Upper lobe of right lung (tissue), 1 donor: ENCODE measurements at regions not wholly inside any gene's neighbourhood (a gene's known extent, or its start where the extent isn't known, plus 50 kb on each side); places are given as distances from the start of the nearest gene placed in this dataset.

Source experiments
- ATAC-seq: fragments of 200-7000 bp; cut with Tn5 transposase; one replicate; pipeline ENCODE4 v1.9.1; 2020; ENCODE audit warnings: mild to moderate bottlenecking, moderate library complexity
- DNase-seq: peaks from one replicate; pipeline ENCODE4 v3.0.0-alpha.2; 2020
- H3K27ac ChIP-seq: fragments of 200-600 bp; one replicate; pipeline ENCODE4 v1.8.0; 2022
- H3K27me3 ChIP-seq: fragments of 200-600 bp; one replicate; pipeline ENCODE4 v1.8.0; 2022; ENCODE audit warnings: mild to moderate bottlenecking
- H3K36me3 ChIP-seq: fragments of 200-600 bp; one replicate; pipeline ENCODE4 v1.8.0; 2022
- H3K4me1 ChIP-seq: fragments of 200-600 bp; one replicate; pipeline ENCODE4 v1.8.0; 2022
- H3K4me3 ChIP-seq: fragments of 200-600 bp; one replicate; pipeline ENCODE4 v1.8.0; 2022; ENCODE audit warnings: mild to moderate bottlenecking
- H3K9me3 ChIP-seq: fragments of 200-600 bp; one replicate; pipeline ENCODE4 v1.8.0; 2022
- CTCF ChIP-seq: fragments of 200-600 bp; IDR thresholded peaks from one replicate; pipeline ENCODE4 v1.8.0; 2022; ENCODE audit warnings: antibody characterized with exemption
- intact Hi-C: fragments of 100-400 bp; cut with DNase I; formaldehyde crosslinking; loops from one replicate; pipeline ENCODE4 v1.11.0; 2022
- donor health status: DM: no; HTN: yes; CAD: no; lungs with severe emphysema.

- no peaks in the 10 kb centered on the region for H3K9me3 ChIP-seq
- no peak overlapping the region for H3K4me3 ChIP-seq
- no peak for ATAC-seq
- no peak for DNase-seq
- no peaks in the 10 kb centered on the region for H3K4me1 ChIP-seq
- H3K27me3 ChIP-seq: no peaks in the 10 kb centered on the region
- no peaks in the 10 kb centered on the region for H3K36me3 ChIP-seq
- intact Hi-C loops: no loop called here
- TF ChIP-seq CTCF: no peak
- no peak overlapping the region for H3K27ac ChIP-seq
These were observed 97.9 kb upstream of the ATP8B1 start for GRCh38 chr18:57900906-57901435.

GRCh38 chr18:57898506-57899124, 95.5 kb upstream of the ATP8B1 start:
- no peak for ATAC-seq

GRCh38 chr18:57895182-57895581, 92.1 kb upstream of the ATP8B1 start:
- Histone ChIP-seq H3K27me3 (no peaks in the 10 kb centered on the region), H3K36me3 (no peaks in the 10 kb centered on the region), H3K4me1 (no peaks in the 10 kb centered on the region), H3K4me3 (no peak overlapping the region), H3K27ac (no peak overlapping the region), H3K9me3 (no peaks in the 10 kb centered on the region)
- TF ChIP-seq CTCF: no peak
- intact Hi-C loops: no loop called here
- ATAC-seq (no peak), DNase-seq (no peak)

More at GRCh38 chr18:57898506-57899124, 95.5 kb upstream of the ATP8B1 start:
- intact Hi-C loops: no loop called here
- DNase-seq: no peak
- Histone ChIP-seq H3K36me3 (no peaks in the 10 kb centered on the region), H3K27ac (no peak overlapping the region), H3K27me3 (no peaks in the 10 kb centered on the region), H3K9me3 (no peaks in the 10 kb centered on the region), H3K4me1 (no peaks in the 10 kb centered on the region), H3K4me3 (no peak overlapping the region)
- no peak for TF ChIP-seq CTCF

- Histone ChIP-seq H3K27ac (no peak overlapping the region), H3K9me3 (no peaks in the 10 kb centered on the region), H3K4me1 (no peaks in the 10 kb centered on the region), H3K36me3 (no peaks in the 10 kb centered on the region), H3K4me3 (no peak overlapping the region), H3K27me3 (no peaks in the 10 kb centered on the region)
- intact Hi-C loops: no loop called here
- no peak for ATAC-seq
- TF ChIP-seq CTCF: no peak
- no peak for DNase-seq
These were observed 88.7 kb upstream of the ATP8B1 start for GRCh38 chr18:57891707-57892391.

GRCh38 chr18:57890266-57890665, 87.2 kb upstream of the ATP8B1 start:
- no peaks in the 10 kb centered on the region for H3K27me3 ChIP-seq
- intact Hi-C loops: no loop called here
- TF ChIP-seq CTCF: no peak
- H3K27ac ChIP-seq: no peak overlapping the region
- H3K4me3 ChIP-seq: no peak overlapping the region
- H3K9me3 ChIP-seq: no peaks in the 10 kb centered on the region
- ATAC-seq: no peak
- H3K36me3 ChIP-seq: no peaks in the 10 kb centered on the region
- no peak for DNase-seq
- H3K4me1 ChIP-seq: no peaks in the 10 kb centered on the region
